ENCODE measurements at regions not wholly inside any gene's neighbourhood (a gene's known extent, or its start where the extent isn't known, plus 50 kb on each side); places are given as distances from the start of the nearest gene placed in this dataset.

DNA sequence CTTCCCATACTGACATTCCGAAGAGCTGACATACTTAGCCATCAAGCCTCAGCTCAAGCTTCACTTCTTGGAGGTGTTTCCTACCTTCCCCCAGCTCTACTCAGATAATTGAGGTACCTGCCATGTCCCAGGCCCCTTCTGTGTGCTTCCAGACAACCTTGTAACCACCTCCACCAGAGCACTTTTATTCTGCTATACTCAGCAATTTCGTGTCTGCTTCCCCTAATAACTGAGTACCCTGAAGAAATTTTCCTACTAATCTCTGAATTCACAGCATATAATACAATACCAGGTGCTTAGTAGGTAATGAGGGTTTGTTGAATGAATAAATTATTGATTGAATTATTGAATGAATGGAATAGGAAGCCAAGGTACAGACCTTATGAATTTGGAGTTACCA, 605.5 kb downstream of the MID1IP1 start:
- TF ChIP-seq, protein P1, sequence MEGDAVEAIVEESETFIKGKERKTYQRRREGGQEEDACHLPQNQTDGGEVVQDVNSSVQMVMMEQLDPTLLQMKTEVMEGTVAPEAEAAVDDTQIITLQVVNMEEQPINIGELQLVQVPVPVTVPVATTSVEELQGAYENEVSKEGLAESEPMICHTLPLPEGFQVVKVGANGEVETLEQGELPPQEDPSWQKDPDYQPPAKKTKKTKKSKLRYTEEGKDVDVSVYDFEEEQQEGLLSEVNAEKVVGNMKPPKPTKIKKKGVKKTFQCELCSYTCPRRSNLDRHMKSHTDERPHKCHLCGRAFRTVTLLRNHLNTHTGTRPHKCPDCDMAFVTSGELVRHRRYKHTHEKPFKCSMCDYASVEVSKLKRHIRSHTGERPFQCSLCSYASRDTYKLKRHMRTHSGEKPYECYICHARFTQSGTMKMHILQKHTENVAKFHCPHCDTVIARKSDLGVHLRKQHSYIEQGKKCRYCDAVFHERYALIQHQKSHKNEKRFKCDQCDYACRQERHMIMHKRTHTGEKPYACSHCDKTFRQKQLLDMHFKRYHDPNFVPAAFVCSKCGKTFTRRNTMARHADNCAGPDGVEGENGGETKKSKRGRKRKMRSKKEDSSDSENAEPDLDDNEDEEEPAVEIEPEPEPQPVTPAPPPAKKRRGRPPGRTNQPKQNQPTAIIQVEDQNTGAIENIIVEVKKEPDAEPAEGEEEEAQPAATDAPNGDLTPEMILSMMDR (IDR thresholded peaks at IDR 0.05) = no peak
- TF ChIP-seq POLR2A (IDR thresholded peaks at IDR 0.05) = no peak
